Psoas muscle (tissue), 7 donors: ENCODE measurements at regions not wholly inside any gene's neighbourhood (a gene's known extent, or its start where the extent isn't known, plus 50 kb on each side); places are given as distances from the start of the nearest gene placed in this dataset.

Source experiments
- ATAC-seq, 4 donors: fragments of 200-7000 bp; cut with Tn5 transposase; one replicate each; pipeline ENCODE4 v1.9.1; 2020; ENCODE audit warnings: moderate library complexity in 3 of 4, mild to moderate bottlenecking in 2 of 4
- DNase-seq, 2 donors: peaks; one replicate each; pipeline ENCODE4 v3.0.0-alpha.2; 2020
- H3K27ac ChIP-seq: fragments of 200-600 bp; one replicate; pipeline ENCODE4 v1.8.0; 2022
- H3K27me3 ChIP-seq, 3 donors: fragments of 200-600 bp in 1 of 3; one replicate each; pipeline versions ENCODE4 v1.6.1 to v1.8.0; 2013 to 2022; ENCODE audit warnings: low read length in 2 of 3, mild to moderate bottlenecking in 2 of 3, moderate library complexity in 1 of 3; ENCODE audit not compliant: insufficient read depth in 3 of 3
- H3K36me3 ChIP-seq, 2 donors: fragments of 200-600 bp in 1 of 2; one replicate each; pipeline versions ENCODE4 v1.6.1 to v1.8.0; 2013 to 2022; ENCODE audit warnings: low read depth in 1 of 2, mild to moderate bottlenecking in 1 of 2, moderate library complexity in 1 of 2; ENCODE audit not compliant: insufficient read depth in 1 of 2
- H3K4me1 ChIP-seq: fragments of 200-600 bp; one replicate; pipeline ENCODE4 v1.8.0; 2022
- H3K4me3 ChIP-seq: fragments of 200-600 bp; one replicate; pipeline ENCODE4 v1.8.0; 2022; ENCODE audit warnings: mild to moderate bottlenecking
- H3K9me3 ChIP-seq: fragments of 200-600 bp; one replicate; pipeline ENCODE4 v1.8.0; 2022
- WGBS, 3 donors: extraction: QIAGEN DNeasy Blood & Tissue Kit; methylation state at CpG; one replicate each; pipeline versions ENCODE4 v1.1.6 to v1.1.7; 2013; 5-methylcytosine and 5-hydroxymethylcytosine counted together
- intact Hi-C, 2 donors: fragments of 100-400 bp; cut with DNase I; formaldehyde crosslinking; loops; one replicate each; pipeline versions ENCODE4 v1.11.0 to v1.14.2; 2022
- TF ChIP-seq, protein P1 (sequence below): fragments of 200-600 bp; IDR thresholded peaks from one replicate; pipeline ENCODE4 v1.8.0; 2022; ENCODE audit warnings: antibody characterized with exemption
- donor health status: healthy with polysubstance abuse.
- donor health status: DM: no; HTN: no; CAD: no; lungs with moderate emphysema.
- donor health status: Bipolar disorder and iron deficiency.
- donor health status: healthy.
- donor health status: DM: yes; HTN: yes; CAD: no.
- donor health status: DM: no; HTN: no; CAD: no.
- donor health status: DM: yes; HTN: yes; CAD: no.

DNA sequence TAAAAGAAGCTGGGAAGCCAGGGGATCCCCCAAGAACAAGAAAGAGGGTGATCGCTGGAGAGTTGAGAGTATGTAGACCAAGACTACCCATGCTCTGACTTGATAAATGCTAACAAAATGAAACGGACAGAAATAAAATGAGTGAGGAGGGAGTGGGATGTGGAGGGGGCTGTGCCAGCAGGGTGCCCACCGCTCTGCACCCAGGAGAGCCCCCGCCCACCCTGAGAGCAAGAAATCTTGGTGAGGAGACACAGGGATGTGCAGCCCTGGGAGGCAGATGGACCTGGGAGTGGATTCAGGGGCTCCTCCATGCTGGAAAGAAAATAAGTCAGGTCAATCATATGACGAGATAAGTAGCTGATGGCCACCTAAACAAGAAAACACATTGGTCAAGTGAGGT is 590.9 kb downstream of the AJAP1 start:
- intact Hi-C loops, result no loop called here
- Histone ChIP-seq H3K4me1 (no peaks in the 10 kb centered on the region), H3K27ac (no peak overlapping the region), H3K9me3 (peaks cover 5% of the 10 kb centered on the region), H3K36me3 (no peaks in the 10 kb centered on the region), H3K27me3 (peaks cover 0 to 5% (median 0%) of the 10 kb centered on the region in 3 donors), H3K4me3 (no peak overlapping the region)
- DNase-seq (no peak), ATAC-seq (no peak)
- WGBS, 3 donors, result 76 to 84% (median 77%) methylated on average over 5 of the region's 5 CpGs
- TF ChIP-seq, protein P1, sequence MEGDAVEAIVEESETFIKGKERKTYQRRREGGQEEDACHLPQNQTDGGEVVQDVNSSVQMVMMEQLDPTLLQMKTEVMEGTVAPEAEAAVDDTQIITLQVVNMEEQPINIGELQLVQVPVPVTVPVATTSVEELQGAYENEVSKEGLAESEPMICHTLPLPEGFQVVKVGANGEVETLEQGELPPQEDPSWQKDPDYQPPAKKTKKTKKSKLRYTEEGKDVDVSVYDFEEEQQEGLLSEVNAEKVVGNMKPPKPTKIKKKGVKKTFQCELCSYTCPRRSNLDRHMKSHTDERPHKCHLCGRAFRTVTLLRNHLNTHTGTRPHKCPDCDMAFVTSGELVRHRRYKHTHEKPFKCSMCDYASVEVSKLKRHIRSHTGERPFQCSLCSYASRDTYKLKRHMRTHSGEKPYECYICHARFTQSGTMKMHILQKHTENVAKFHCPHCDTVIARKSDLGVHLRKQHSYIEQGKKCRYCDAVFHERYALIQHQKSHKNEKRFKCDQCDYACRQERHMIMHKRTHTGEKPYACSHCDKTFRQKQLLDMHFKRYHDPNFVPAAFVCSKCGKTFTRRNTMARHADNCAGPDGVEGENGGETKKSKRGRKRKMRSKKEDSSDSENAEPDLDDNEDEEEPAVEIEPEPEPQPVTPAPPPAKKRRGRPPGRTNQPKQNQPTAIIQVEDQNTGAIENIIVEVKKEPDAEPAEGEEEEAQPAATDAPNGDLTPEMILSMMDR, result no peak

DNA sequence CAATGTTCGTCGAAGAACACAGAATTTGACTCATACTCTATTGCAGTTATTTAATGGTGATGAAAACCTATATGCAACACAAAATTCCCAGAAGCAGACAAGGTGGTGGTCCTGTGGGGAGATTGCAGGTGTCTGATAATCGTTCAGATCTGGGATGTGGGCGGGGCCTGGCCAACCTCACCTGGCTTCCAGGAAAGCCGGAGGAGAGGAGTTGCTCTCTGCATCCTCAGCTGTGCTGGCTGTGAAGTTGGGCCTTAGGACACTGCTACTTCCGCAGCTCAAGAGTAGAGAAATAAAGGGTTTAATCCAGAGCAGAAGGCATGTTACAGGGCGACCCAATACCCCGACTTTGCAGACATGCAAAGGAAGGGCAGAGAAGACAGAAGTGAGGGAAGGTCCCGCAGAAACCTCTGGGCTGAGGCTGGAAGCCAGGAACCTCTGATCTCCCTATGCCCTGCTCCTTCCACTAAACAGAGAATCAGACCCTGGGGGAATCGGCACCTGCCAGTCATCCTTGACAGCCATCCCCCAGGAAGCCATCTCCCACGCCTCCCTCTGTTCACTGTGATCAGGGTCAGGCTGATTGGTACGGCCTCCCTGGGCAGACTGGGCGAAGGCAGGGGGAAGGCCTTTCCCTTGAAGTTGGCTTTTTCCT is 590.3 kb downstream of the AJAP1 start:
- Histone ChIP-seq H3K36me3 (no peaks in the 10 kb centered on the region), H3K27me3 (peaks cover 0 to 3% (median 0%) of the 10 kb centered on the region in 3 donors), H3K4me1 (no peaks in the 10 kb centered on the region), H3K9me3 (peaks cover 5% of the 10 kb centered on the region), H3K27ac (no peak overlapping the region), H3K4me3 (no peak overlapping the region)
- WGBS, 3 donors, result 72 to 77% (median 73%) methylated on average over 13 of the region's 13 CpGs
- TF ChIP-seq, protein P1, result no peak
- intact Hi-C loops, result no loop called here
- no peak for DNase-seq
- ATAC-seq, result no peak

DNA sequence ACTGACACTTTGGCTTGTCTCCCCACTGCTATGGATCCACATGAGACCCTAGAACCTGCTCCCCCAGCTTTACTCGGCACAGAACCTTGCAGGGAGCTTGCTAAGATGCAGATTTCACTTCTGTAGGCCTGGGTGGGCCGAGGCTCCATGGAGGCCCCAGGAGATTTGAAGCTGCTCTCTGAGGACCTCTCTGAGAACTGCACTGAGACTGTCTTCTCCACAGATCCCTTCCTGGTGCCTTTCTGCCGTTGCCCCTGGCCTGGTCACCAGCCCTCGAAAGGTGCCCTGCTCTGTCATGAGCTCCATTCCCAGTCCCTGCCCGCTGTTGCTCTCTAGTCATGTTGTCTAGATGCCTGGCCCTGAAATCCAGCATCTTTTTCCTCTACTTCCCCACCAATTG is 588.4 kb downstream of the AJAP1 start:
- H3K27me3 ChIP-seq, result peaks cover 0 to 3% (median 0%) of the 10 kb centered on the region in 3 donors
- H3K4me1 ChIP-seq, result no peaks in the 10 kb centered on the region
- TF ChIP-seq, protein P1, result no peak
- no peak overlapping the region for H3K4me3 ChIP-seq
- DNase-seq (no peak), ATAC-seq (no peak)
- 50 to 51% (median 50%) methylated on average over 5 of the region's 5 CpGs for WGBS, 3 donors
- no peaks in the 10 kb centered on the region for H3K9me3 ChIP-seq
- H3K27ac ChIP-seq, result no peak overlapping the region
- intact Hi-C loops, result no loop called here
- no peaks in the 10 kb centered on the region for H3K36me3 ChIP-seq

DNA sequence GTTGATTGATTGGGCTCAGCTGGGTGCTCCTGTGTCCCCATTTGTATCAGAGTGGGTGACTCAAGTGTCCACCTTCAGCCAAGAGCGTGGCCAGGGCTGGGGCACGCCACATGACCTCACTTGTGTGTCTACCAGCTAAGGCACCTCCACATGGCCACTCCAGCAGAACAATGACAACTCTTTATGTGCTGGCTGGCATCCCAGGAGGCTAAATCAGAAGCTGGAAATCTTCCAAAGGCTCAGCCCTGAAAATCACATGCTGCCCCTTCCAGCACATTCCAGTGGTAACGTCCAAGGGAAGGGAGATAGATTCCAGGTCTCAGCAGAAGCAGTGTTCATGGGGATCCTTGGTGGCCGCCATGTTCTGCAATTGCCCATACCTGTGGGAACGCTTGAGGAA is 585.5 kb downstream of the AJAP1 start:
- peaks cover 0 to 6% (median 3%) of the 10 kb centered on the region in 3 donors for H3K27me3 ChIP-seq
- WGBS, 3 donors, result 30 to 42% (median 40%) methylated on average over 5 of the region's 5 CpGs

More for the DNA sequence above, 585.5 kb downstream of the AJAP1 start:
- H3K27ac ChIP-seq, result no peak overlapping the region
- TF ChIP-seq, protein P1, result no peak
- H3K36me3 ChIP-seq, result no peaks in the 10 kb centered on the region
- no peak overlapping the region for H3K4me3 ChIP-seq
- intact Hi-C loops, result no loop called here
- DNase-seq, result no peak
- ATAC-seq, result no peak
- no peaks in the 10 kb centered on the region for H3K4me1 ChIP-seq
- H3K9me3 ChIP-seq, result no peaks in the 10 kb centered on the region
